ENCODE measurements at regions not wholly inside any gene's neighbourhood (a gene's known extent, or its start where the extent isn't known, plus 50 kb on each side); places are given as distances from the start of the nearest gene placed in this dataset.

DNA sequence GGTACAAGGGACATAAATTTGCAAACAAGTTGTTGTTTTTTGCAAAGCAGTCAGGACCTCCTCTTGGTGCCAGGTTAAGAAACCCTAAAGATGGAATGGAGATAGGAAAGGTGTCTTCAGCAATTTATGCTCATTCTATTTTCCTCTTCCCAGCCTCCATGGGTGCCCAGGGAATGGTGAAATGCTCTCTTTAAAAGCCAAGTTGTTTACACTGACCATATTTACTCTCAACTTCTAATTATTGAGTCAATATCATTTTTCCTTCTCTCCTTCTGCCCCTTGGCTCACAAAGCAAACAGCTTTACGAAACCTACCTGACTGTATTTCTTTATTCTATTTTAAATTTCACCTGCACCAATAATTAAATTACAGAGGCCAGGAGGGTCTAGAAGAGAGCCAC is 138.5 kb upstream of the IRX3 start:
- TF ChIP-seq CTCF (IDR thresholded peaks at IDR 0.05), result no peak
- no peak for TF ChIP-seq POLR2A (IDR thresholded peaks at IDR 0.05)
- no peak for TF ChIP-seq POLR2AphosphoS5 (IDR thresholded peaks at IDR 0.05)
- no peak for TF ChIP-seq EP300 (IDR thresholded peaks at IDR 0.05)

Measured in suprapubic skin (tissue), 4 donors.